ENCODE measurements at regions not wholly inside any gene's neighbourhood (a gene's known extent, or its start where the extent isn't known, plus 50 kb on each side); places are given as distances from the start of the nearest gene placed in this dataset.

DNA sequence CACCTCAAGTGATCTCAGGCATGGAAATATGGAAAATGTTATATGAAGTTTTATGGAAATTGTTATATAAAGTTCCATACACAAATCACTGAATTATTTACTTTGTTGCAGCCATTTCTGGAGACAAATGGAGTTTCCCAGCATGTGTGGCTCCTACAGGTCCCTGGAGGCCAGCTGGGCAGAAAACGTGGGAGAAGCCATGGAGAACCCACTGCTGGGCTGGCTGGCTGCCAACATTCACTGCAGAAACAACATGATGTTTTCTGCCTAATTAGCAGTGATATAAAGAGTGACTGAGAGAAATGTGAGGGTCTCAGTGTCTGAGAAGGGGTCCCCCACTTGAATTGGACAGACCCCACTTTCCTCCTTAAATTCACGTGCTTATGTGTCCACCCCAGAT is 208.8 kb upstream of the IRX2 start:
- H3K4me1 ChIP-seq, result no peaks in the 10 kb centered on the region
- no peak overlapping the region for H3K4me3 ChIP-seq
- 30 to 39% methylated on average over 2 of the region's 2 CpGs for WGBS, 2 donors
- no peak overlapping the region for H3K27ac ChIP-seq
- TF ChIP-seq POLR2A (IDR thresholded peaks at IDR 0.05), result no peak
- no peak for TF ChIP-seq EP300 (IDR thresholded peaks at IDR 0.05)
- TF ChIP-seq, protein P1, sequence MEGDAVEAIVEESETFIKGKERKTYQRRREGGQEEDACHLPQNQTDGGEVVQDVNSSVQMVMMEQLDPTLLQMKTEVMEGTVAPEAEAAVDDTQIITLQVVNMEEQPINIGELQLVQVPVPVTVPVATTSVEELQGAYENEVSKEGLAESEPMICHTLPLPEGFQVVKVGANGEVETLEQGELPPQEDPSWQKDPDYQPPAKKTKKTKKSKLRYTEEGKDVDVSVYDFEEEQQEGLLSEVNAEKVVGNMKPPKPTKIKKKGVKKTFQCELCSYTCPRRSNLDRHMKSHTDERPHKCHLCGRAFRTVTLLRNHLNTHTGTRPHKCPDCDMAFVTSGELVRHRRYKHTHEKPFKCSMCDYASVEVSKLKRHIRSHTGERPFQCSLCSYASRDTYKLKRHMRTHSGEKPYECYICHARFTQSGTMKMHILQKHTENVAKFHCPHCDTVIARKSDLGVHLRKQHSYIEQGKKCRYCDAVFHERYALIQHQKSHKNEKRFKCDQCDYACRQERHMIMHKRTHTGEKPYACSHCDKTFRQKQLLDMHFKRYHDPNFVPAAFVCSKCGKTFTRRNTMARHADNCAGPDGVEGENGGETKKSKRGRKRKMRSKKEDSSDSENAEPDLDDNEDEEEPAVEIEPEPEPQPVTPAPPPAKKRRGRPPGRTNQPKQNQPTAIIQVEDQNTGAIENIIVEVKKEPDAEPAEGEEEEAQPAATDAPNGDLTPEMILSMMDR (IDR thresholded peaks at IDR 0.05), result no peak
- peaks cover 0 to 15% (median 4%) of the 10 kb centered on the region in 4 donors for H3K9me3 ChIP-seq
- H3K27me3 ChIP-seq, result no peaks in the 10 kb centered on the region
- no peaks in the 10 kb centered on the region for H3K36me3 ChIP-seq
- no peak for DNase-seq (ENCODE audit: low spot score in 2 of 2)

DNA sequence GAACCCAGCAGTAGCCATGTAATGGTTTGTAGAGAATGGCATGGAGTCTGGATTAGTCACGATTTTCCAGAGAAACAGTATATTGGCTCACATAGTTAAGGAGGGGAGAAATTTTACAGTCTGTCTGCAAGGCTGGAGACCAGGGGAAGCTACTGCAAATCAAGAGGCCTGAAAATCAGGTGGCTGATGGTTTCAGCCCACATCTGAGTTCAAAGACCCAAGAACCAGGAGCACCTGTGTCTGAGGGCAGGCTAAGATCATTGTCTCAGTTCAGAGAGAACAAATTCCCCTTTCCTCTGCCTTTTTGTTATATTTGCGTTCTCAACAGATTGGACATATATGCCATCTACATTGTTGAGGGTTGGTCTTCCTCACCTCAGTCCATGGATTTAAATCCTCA is 207.5 kb upstream of the IRX2 start:
- Histone ChIP-seq H3K36me3 (no peaks in the 10 kb centered on the region), H3K27ac (no peak overlapping the region), H3K4me3 (no peak overlapping the region), H3K27me3 (no peaks in the 10 kb centered on the region), H3K4me1 (no peaks in the 10 kb centered on the region), H3K9me3 (peaks cover 0 to 15% (median 4%) of the 10 kb centered on the region in 4 donors)
- DNase-seq (ENCODE audit: low spot score in 2 of 2), result no peak
- 80 to 82% methylated on average over 2 of the region's 2 CpGs for WGBS, 2 donors
- no peak for TF ChIP-seq EP300 (IDR thresholded peaks at IDR 0.05)
- TF ChIP-seq POLR2A (IDR thresholded peaks at IDR 0.05), result no peak
- TF ChIP-seq, protein P1 (IDR thresholded peaks at IDR 0.05), result no peak

DNA sequence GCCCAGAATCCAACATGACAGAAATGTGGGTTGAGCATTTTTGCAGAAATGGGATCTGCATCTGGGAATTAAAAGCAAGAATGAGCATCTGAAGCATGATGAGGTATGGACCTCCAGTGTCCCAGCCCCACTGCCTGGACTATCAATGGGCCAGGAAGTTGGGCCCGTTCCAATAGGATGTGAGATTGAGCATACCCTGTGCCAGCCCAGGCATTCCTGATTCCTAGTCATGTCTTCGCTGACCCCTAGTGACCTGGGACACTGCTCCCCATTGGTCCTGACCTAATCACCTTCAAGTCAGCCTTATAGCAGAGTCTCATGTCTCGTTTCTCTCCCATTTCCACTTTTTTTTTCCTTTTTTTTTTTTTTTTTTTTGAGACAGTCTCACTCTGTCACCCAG is 197.4 kb upstream of the IRX2 start:
- H3K36me3 ChIP-seq, result no peaks in the 10 kb centered on the region
- no peaks in the 10 kb centered on the region for H3K9me3 ChIP-seq
- no peak overlapping the region for H3K27ac ChIP-seq
- TF ChIP-seq EP300 (IDR thresholded peaks at IDR 0.05) (no peak), POLR2A (IDR thresholded peaks at IDR 0.05) (no peak)
- TF ChIP-seq, protein P1 (IDR thresholded peaks at IDR 0.05), result no peak
- DNase-seq (ENCODE audit: low spot score in 2 of 2), result no peak
- no peaks in the 10 kb centered on the region for H3K27me3 ChIP-seq
- H3K4me3 ChIP-seq, result no peak overlapping the region
- WGBS, 2 donors, result 40 to 80% methylated on average over 3 of the region's 3 CpGs
- no peaks in the 10 kb centered on the region for H3K4me1 ChIP-seq

DNA sequence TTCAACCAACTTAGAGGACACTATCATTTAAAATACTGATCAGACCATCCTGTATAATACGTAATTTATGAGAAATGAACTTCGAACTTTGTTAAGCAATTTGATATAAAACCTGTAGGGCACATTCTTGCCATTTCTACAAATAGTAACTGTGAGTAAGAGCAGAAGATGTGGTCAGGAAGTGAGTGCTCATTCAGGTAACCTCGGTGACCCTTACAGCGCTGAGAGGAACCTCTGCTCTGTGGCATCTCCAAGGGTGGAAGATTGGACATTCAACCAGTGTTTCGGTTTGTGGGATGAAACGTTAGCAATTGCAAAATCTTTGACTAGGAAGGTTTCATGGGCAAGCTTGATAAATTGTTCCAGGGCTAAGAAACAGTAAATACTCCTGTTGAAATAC is 194.8 kb upstream of the IRX2 start:
- DNase-seq (ENCODE audit: low spot score in 2 of 2), result no peak
- Histone ChIP-seq H3K9me3 (peaks cover 0 to 9% (median 2%) of the 10 kb centered on the region in 4 donors), H3K36me3 (no peaks in the 10 kb centered on the region), H3K27ac (no peak overlapping the region), H3K4me3 (no peak overlapping the region), H3K4me1 (no peaks in the 10 kb centered on the region), H3K27me3 (no peaks in the 10 kb centered on the region)
- 78 to 91% methylated on average over 6 of the region's 6 CpGs for WGBS, 2 donors
- TF ChIP-seq POLR2A (IDR thresholded peaks at IDR 0.05) (no peak), EP300 (IDR thresholded peaks at IDR 0.05) (no peak)
- TF ChIP-seq, protein P1 (IDR thresholded peaks at IDR 0.05), result no peak

DNA sequence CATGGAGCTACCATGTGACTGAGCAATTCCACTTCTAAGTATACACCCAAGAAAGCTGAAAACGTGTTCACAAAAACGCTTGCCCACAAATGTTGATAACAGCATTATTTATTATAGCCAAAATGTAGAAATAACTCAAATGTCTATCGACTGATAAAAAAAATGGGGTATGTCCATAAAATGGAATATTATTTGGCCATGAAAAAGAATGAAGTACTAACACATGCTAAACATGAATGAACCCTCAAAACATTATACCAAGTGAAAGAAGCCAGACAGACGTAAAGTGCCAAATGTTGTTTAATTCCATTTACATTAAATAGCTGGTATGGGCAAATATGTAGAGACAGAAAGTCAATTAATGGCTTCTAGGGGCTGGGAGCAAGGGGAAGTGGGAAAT is 184.9 kb upstream of the IRX2 start:
- Histone ChIP-seq H3K4me1 (no peaks in the 10 kb centered on the region), H3K9me3 (peaks cover 0 to 17% (median 1%) of the 10 kb centered on the region in 4 donors), H3K4me3 (no peak overlapping the region), H3K27me3 (no peaks in the 10 kb centered on the region), H3K36me3 (no peaks in the 10 kb centered on the region), H3K27ac (no peak overlapping the region)
- WGBS, 2 donors, result 92 to 95% methylated on average over 4 of the region's 4 CpGs
- TF ChIP-seq POLR2A (IDR thresholded peaks at IDR 0.05), result no peak
- TF ChIP-seq, protein P1 (IDR thresholded peaks at IDR 0.05), result no peak
- TF ChIP-seq EP300 (IDR thresholded peaks at IDR 0.05), result no peak
- DNase-seq (ENCODE audit: low spot score in 2 of 2), result no peak

Data from tibial nerve (tissue), 4 donors.